IMR-90 (cell line): ENCODE measurements at regions not wholly inside any gene's neighbourhood (a gene's known extent, or its start where the extent isn't known, plus 50 kb on each side); places are given as distances from the start of the nearest gene placed in this dataset.

Experiments used
- ATAC-seq: fragments of 200-7000 bp; cut with Tn5 transposase; 2 replicates; pipeline ENCODE4 v1.9.1; 2020; ENCODE audit warnings: low read depth, mild to moderate bottlenecking, moderate library complexity
- BruUV-seq: library from RNA; stranded (reverse); fragments of 400-500 nt; replicated peaks from 2 replicates; lab custom pipeline; 2021; lab: Mats Ljungman, UMichigan
- CTCF ChIA-PET: fragments of 300-600 bp; formaldehyde crosslinking; extraction: SDS; loops from one replicate; lab custom pipeline; 2021; ENCODE audit warnings: antibody characterized with exemption; lab: Yijun Ruan, JAX
- POLR2A ChIA-PET: fragments of 300-600 bp; sonication (Branson Sonifier 250); formaldehyde crosslinking; loops from one replicate; lab custom pipeline; 2022; ENCODE audit warnings: antibody characterized with exemption; ENCODE audit not compliant: unreplicated experiment; lab: Charles Lee
- DNase-seq: peaks from one replicate; pipeline ENCODE4 v3.0.0; 2013
- H2AFZ ChIP-seq: replicated peaks from 2 replicates; pipeline ENCODE3; 2013; ENCODE audit warnings: low read length, mild to moderate bottlenecking; ENCODE audit not compliant: poor library complexity
- H2AK5ac ChIP-seq: 2 replicates; pipeline ENCODE4 v1.6.1; 2013; ENCODE audit warnings: low read depth, low read length, inconsistent platforms
- H2AK9ac ChIP-seq: replicated peaks from 2 replicates; pipeline ENCODE3; 2013; ENCODE audit warnings: mild to moderate bottlenecking, low read depth, low read length, moderate library complexity; ENCODE audit not compliant: poor library complexity
- H2BK120ac ChIP-seq: 2 replicates; pipeline ENCODE4 v1.6.1; 2013; ENCODE audit warnings: low read depth, low read length, inconsistent platforms
- H2BK15ac ChIP-seq: 3 replicates; pipeline ENCODE4 v1.6.1; 2013; ENCODE audit warnings: low read depth, low read length, inconsistent platforms
- H2BK20ac ChIP-seq: 2 replicates; pipeline ENCODE4 v1.6.1; 2013; ENCODE audit warnings: low read depth, mild to moderate bottlenecking, inconsistent platforms, low read length, moderate library complexity
- H2BK5ac ChIP-seq: 2 replicates; pipeline ENCODE4 v1.6.1; 2013; ENCODE audit warnings: mild to moderate bottlenecking, low read depth, low read length, inconsistent platforms; ENCODE audit not compliant: poor library complexity, severe bottlenecking
- H3K14ac ChIP-seq: replicated peaks from 2 replicates; pipeline ENCODE4 v1.6.1; 2013; ENCODE audit warnings: low read depth, low read length, inconsistent platforms
- H3K18ac ChIP-seq: 2 replicates; pipeline ENCODE4 v1.6.1; 2013; ENCODE audit warnings: low read depth, low read length, control low read depth
- H3K23ac ChIP-seq: 2 replicates; pipeline ENCODE4 v1.6.1; 2013; ENCODE audit warnings: low read depth, low read length, inconsistent platforms
- H3K27ac ChIP-seq: 2 replicates; pipeline ENCODE4 v1.5.1; 2013; ENCODE audit warnings: mild to moderate bottlenecking, control low read depth, low read length; ENCODE audit not compliant: insufficient read depth
- H3K27me3 ChIP-seq: 2 replicates; pipeline ENCODE4 v1.6.1; 2013; ENCODE audit warnings: low read length; ENCODE audit not compliant: control insufficient read depth, insufficient read depth
- H3K36me3 ChIP-seq: 2 replicates; pipeline ENCODE4 v1.6.1; 2013; ENCODE audit warnings: low read length, mixed read lengths; ENCODE audit not compliant: control insufficient read depth, insufficient read depth
- H3K4ac ChIP-seq: 2 replicates; pipeline ENCODE4 v1.6.1; 2013; ENCODE audit warnings: low read depth, low read length, inconsistent platforms
- H3K4me1 ChIP-seq: 2 replicates; pipeline ENCODE4 v1.6.1; 2013; ENCODE audit warnings: low read length, mixed read lengths; ENCODE audit not compliant: control insufficient read depth, insufficient read depth
- H3K4me2 ChIP-seq: 2 replicates; pipeline ENCODE4 v1.6.1; 2013; ENCODE audit warnings: low read depth, mild to moderate bottlenecking, control low read depth, low read length, moderate library complexity
- H3K4me3 ChIP-seq: 2 replicates; pipeline ENCODE4 v1.5.1; 2013; ENCODE audit warnings: low read depth, mild to moderate bottlenecking, control low read depth, low read length, moderate library complexity; ENCODE audit not compliant: insufficient read depth
- H3K56ac ChIP-seq: 2 replicates; pipeline ENCODE4 v1.6.1; 2013; ENCODE audit warnings: low read length, inconsistent platforms; ENCODE audit not compliant: insufficient read depth; ENCODE audit errors: extremely low read depth
- H3K79me1 ChIP-seq, 2 experiments: 2 replicates each; pipeline ENCODE4 v1.6.1; 2013; ENCODE audit warnings: low read length in 2 of 2, inconsistent platforms in 1 of 2, low read depth in 1 of 2
- H3K9ac ChIP-seq: 2 replicates; pipeline ENCODE4 v1.6.1; 2013; ENCODE audit warnings: low read depth, low read length, control low read depth
- H3K9me1 ChIP-seq: 2 replicates; pipeline ENCODE4 v1.6.1; 2013; ENCODE audit warnings: low read length, inconsistent platforms; ENCODE audit not compliant: insufficient read depth
- H3K9me3 ChIP-seq: 2 replicates; pipeline ENCODE4 v1.6.1; 2013; ENCODE audit warnings: low read length; ENCODE audit not compliant: control insufficient read depth, insufficient read depth
- H4K20me1 ChIP-seq: 2 replicates; pipeline ENCODE4 v1.6.1; 2013; ENCODE audit warnings: low read length, inconsistent platforms; ENCODE audit not compliant: insufficient read depth
- H4K5ac ChIP-seq: 2 replicates; pipeline ENCODE4 v1.6.1; 2013; ENCODE audit warnings: mild to moderate bottlenecking, low read depth, low read length, control low read depth
- H4K8ac ChIP-seq, 2 experiments: 2 replicates each; pipeline ENCODE4 v1.6.1; 2013; ENCODE audit warnings: low read depth in 2 of 2, low read length in 2 of 2, control low read depth in 1 of 2, inconsistent platforms in 1 of 2
- H4K91ac ChIP-seq: 2 replicates; pipeline ENCODE4 v1.6.1; 2013; ENCODE audit warnings: low read depth, low read length, inconsistent platforms; ENCODE audit not compliant: insufficient read depth
- CTCF ChIP-seq: conservative IDR thresholded peaks from 2 replicates; pipeline ENCODE4 v1.5.1; 2012; ENCODE audit warnings: mild to moderate bottlenecking, low read depth, low read length, improper control_type of control experiment
- FOS ChIP-seq: fragments of 150-350 bp; IDR thresholded peaks from 2 replicates; pipeline ENCODE4 v1.6.1; 2016; ENCODE audit warnings: low read depth, low read length
- MAFK ChIP-seq: IDR thresholded peaks from 2 replicates; pipeline ENCODE4 v1.6.1; 2012; ENCODE audit warnings: low read depth, low read length, improper control_type of control experiment
- MAZ ChIP-seq: IDR thresholded peaks from 2 replicates; pipeline ENCODE4 v1.6.1; 2012; ENCODE audit warnings: low read depth, mild to moderate bottlenecking, low read length, improper control_type of control experiment, moderate library complexity, borderline replicate concordance
- MXI1 ChIP-seq: IDR thresholded peaks from 2 replicates; pipeline ENCODE4 v1.6.1; 2012; ENCODE audit warnings: low read depth, mild to moderate bottlenecking, low read length, moderate library complexity, borderline replicate concordance
- NFE2L2 ChIP-seq: fragments of 150-350 bp; IDR thresholded peaks from 2 replicates; pipeline ENCODE4 v1.6.1; 2016; ENCODE audit warnings: low read depth, mild to moderate bottlenecking, low read length
- POLR2A ChIP-seq: IDR thresholded peaks from 2 replicates; pipeline ENCODE4 v1.6.1; 2012; ENCODE audit warnings: mild to moderate bottlenecking, low read depth, low read length
- RAD21 ChIP-seq: IDR thresholded peaks from 2 replicates; pipeline ENCODE4 v1.6.1; 2012; ENCODE audit warnings: low read length, improper control_type of control experiment
- RCOR1 ChIP-seq: IDR thresholded peaks from 2 replicates; pipeline ENCODE4 v1.6.1; 2012; ENCODE audit warnings: mild to moderate bottlenecking, low read length, improper control_type of control experiment; ENCODE audit not compliant: insufficient replicate concordance
- RFX5 ChIP-seq: IDR thresholded peaks from 2 replicates; pipeline ENCODE4 v1.8.0; 2012; ENCODE audit warnings: low read depth, mild to moderate bottlenecking, low read length, moderate library complexity
- WGBS, 2 experiments: methylation state at CpG; one replicate each; pipeline versions ENCODE4 v1.1.5 to v1.1.7; 2013; ENCODE audit warnings: missing lambda C conversion rate in 2 of 2; ENCODE audit not compliant: insufficient read length in 1 of 2; ENCODE audit errors: extremely low coverage in 2 of 2; 5-methylcytosine and 5-hydroxymethylcytosine counted together
- dilution Hi-C: fragments of 300-500 bp; cut with HindIII; formaldehyde crosslinking; loops from one replicate; pipeline ENCODE4 v1.14.3; 2018; ENCODE audit warnings: low sequenced_read_pairs; ENCODE audit not compliant: unreplicated experiment
- in situ Hi-C: fragments of 300-500 bp; cut with MboI; formaldehyde crosslinking; loops from 3 replicates; pipeline ENCODE4 v1.14.3; 2019; ENCODE audit warnings: low sequenced_read_pairs, inconsistent platforms, mixed read lengths
- intact Hi-C: fragments of 100-400 bp; cut with micrococcal nuclease; formaldehyde crosslinking; loops from 2 replicates; pipeline ENCODE4 v1.10.0; 2022
- TF ChIP-seq, protein P1 (sequence below): fragments of 150-350 bp; IDR thresholded peaks from 2 replicates; pipeline ENCODE4 v1.6.1; 2016; ENCODE audit warnings: low read depth, mild to moderate bottlenecking, low read length, moderate library complexity, borderline replicate concordance

DNA sequence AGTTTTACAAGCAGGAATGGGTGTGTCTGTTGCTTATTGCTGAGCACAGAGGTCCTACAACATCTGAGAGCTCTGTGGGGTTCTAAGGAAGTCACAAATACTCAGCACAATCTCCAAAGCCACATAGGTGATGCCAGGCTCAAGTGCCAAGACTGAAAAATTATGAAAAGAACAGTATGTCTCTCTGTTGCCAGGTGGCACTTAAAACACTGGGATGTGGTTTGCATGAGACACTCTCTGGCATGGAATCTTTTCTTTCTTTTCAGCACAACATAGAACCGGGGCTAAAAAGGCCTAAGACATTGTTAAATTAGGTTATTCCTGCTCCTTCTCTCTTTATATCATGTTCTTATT lies 127.3 kb upstream of the PRICKLE2 start:
- no TSS peak for BruUV-seq
- dilution Hi-C loops = no loop called here
- POLR2A ChIA-PET = no interaction called here

More for the DNA sequence above, 127.3 kb upstream of the PRICKLE2 start:
- Histone ChIP-seq H4K20me1 (no peaks in the 10 kb centered on the region), H2BK5ac (peak overlapping the region; percentile 91), H3K27ac (peak overlapping the region; percentile 62), H4K91ac (peak overlapping the region; percentile 94), H3K9me3 (no peaks in the 10 kb centered on the region), H3K4me2 (peak overlapping the region; percentile 29; the same call in 1 of the 2 replicates), H3K9ac (peak overlapping the region; percentile 50; the same call in 1 of the 2 replicates), H3K79me1 (peaks cover 0 to 33% of the 10 kb centered on the region in 2 experiments; a peak in 3 of 4 replicates), H3K56ac (peak overlapping the region; percentile 52; the same call in 1 of the 2 replicates), H3K27me3 (no peaks in the 10 kb centered on the region), H2AK9ac (peak overlapping the region; percentile 13), H3K4me1 (peaks cover 22% of the 10 kb centered on the region), H4K8ac (peak overlapping the region; percentile 72 to 92), H3K36me3 (no peaks in the 10 kb centered on the region), H2BK15ac (peak overlapping the region; percentile 86), H3K4me3 (no peak overlapping the region), H3K4ac (peak overlapping the region; percentile 94), H3K9me1 (peaks cover 19% of the 10 kb centered on the region), H2BK20ac (peak overlapping the region; percentile 97), H3K14ac (peak overlapping the region; percentile 90), H4K5ac (peak overlapping the region; percentile 63; the same call in 1 of the 2 replicates), H3K23ac (peak overlapping the region; percentile 69), H2AFZ (peak overlapping the region; percentile 82), H2BK120ac (peak overlapping the region; percentile 97), H2AK5ac (peak overlapping the region; percentile 95), H3K18ac (peak overlapping the region; percentile 75)
- CTCF ChIA-PET = no interaction called here
- intact Hi-C loops = loop anchor here (5.0 kb wide), 1 partner anchor 200 kb away; no protein-coding TSS in a partner anchor
- TF ChIP-seq RAD21 (no peak), MAFK (no peak), RCOR1 (no peak), MAZ (no peak), RFX5 (no peak), CTCF (no peak), NFE2L2 (no peak), FOS (no peak), POLR2A (no peak), MXI1 (no peak)
- TF ChIP-seq, protein P1, sequence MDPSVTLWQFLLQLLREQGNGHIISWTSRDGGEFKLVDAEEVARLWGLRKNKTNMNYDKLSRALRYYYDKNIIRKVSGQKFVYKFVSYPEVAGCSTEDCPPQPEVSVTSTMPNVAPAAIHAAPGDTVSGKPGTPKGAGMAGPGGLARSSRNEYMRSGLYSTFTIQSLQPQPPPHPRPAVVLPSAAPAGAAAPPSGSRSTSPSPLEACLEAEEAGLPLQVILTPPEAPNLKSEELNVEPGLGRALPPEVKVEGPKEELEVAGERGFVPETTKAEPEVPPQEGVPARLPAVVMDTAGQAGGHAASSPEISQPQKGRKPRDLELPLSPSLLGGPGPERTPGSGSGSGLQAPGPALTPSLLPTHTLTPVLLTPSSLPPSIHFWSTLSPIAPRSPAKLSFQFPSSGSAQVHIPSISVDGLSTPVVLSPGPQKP = no peak
- in situ Hi-C loops = no loop called here
- no CpG with 5 or more reads among the region's 1 CpG for WGBS, 2 experiments
- DNase-seq (no peak), ATAC-seq (no peak)
